Spleen (tissue), 7 donors: ENCODE measurements at regions not wholly inside any gene's neighbourhood (a gene's known extent, or its start where the extent isn't known, plus 50 kb on each side); places are given as distances from the start of the nearest gene placed in this dataset.

ENCODE experiments used
- POLR2A ChIP-seq, 3 donors: fragments of 450-650 bp; IDR thresholded peaks; one replicate each; pipeline ENCODE4 v1.5.1; 2017; ENCODE audit warnings: antibody characterized with exemption in 3 of 3, mild to moderate bottlenecking in 1 of 3
- POLR2AphosphoS5 ChIP-seq, 3 donors: sonication (generic); formaldehyde crosslinking; IDR thresholded peaks; one replicate each; pipeline ENCODE4 v1.5.1; 2017; ENCODE audit warnings: antibody characterized with exemption in 3 of 3
- TF ChIP-seq, protein P1 (sequence below), 11 experiments: fragments of 200-600 bp in 7 of 11; fragments of 450-650 bp in 4 of 11; sonication (generic) in 4 of 11; IDR thresholded peaks in 8 of 11; conservative IDR thresholded peaks in 3 of 11; 1 replicate in 7 of 11; 2 replicates in 4 of 11; pipeline versions ENCODE4 v1.4.0 to v1.8.0; 2016 to 2021; ENCODE audit warnings: antibody characterized with exemption in 11 of 11, inconsistent platforms in 4 of 11, mild to moderate bottlenecking in 1 of 11
- donor health status: DM: no; HTN: no; CAD: no; lungs with moderate emphysema.
- donor health status: DM: no; HTN: no; CAD: no.
- donor health status: DM: no; HTN: no; CAD: no.

- TF ChIP-seq, protein P1, sequence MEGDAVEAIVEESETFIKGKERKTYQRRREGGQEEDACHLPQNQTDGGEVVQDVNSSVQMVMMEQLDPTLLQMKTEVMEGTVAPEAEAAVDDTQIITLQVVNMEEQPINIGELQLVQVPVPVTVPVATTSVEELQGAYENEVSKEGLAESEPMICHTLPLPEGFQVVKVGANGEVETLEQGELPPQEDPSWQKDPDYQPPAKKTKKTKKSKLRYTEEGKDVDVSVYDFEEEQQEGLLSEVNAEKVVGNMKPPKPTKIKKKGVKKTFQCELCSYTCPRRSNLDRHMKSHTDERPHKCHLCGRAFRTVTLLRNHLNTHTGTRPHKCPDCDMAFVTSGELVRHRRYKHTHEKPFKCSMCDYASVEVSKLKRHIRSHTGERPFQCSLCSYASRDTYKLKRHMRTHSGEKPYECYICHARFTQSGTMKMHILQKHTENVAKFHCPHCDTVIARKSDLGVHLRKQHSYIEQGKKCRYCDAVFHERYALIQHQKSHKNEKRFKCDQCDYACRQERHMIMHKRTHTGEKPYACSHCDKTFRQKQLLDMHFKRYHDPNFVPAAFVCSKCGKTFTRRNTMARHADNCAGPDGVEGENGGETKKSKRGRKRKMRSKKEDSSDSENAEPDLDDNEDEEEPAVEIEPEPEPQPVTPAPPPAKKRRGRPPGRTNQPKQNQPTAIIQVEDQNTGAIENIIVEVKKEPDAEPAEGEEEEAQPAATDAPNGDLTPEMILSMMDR (IDR thresholded peaks at IDR 0.05 in 8 of 11, conservative IDR thresholded peaks at IDR 0.05 in 3 of 11): no peak
- TF ChIP-seq POLR2AphosphoS5 (IDR thresholded peaks at IDR 0.05) (no peak), POLR2A (IDR thresholded peaks at IDR 0.05) (no peak)
These were observed 473.8 kb downstream of the KIF20B start for GRCh38 chr10:90175161-90175681.
